Posterior cingulate gyrus (tissue), 11 donors: ENCODE measurements at regions not wholly inside any gene's neighbourhood (a gene's known extent, or its start where the extent isn't known, plus 50 kb on each side); places are given as distances from the start of the nearest gene placed in this dataset.

ENCODE experiments used
- DNase-seq, 10 donors: peaks; one replicate each; pipeline versions ENCODE4 v3.0.0 to v3.0.0-alpha.2; 2020 to 2021; ENCODE audit warnings: mixed read lengths in 3 of 10
- intact Hi-C: fragments of 100-400 bp; cut with DNase I; formaldehyde crosslinking; loops from one replicate; pipeline ENCODE4 v1.15.1; 2023

- intact Hi-C loops: no loop called here
- DNase-seq: no peak
Observed at GRCh38 chr13:29674532-29674931, 79.0 kb upstream of the SLC7A1 start.

GRCh38 chr13:29664591-29664990, 69.1 kb upstream of the SLC7A1 start:
- intact Hi-C loops: no loop called here
- no peak for DNase-seq

- DNase-seq: no peak
- intact Hi-C loops: no loop called here
Observed at GRCh38 chr13:29654843-29655547, 59.5 kb upstream of the SLC7A1 start.

GRCh38 chr13:29654384-29654783, 58.9 kb upstream of the SLC7A1 start:
- intact Hi-C loops: no loop called here

DNA sequence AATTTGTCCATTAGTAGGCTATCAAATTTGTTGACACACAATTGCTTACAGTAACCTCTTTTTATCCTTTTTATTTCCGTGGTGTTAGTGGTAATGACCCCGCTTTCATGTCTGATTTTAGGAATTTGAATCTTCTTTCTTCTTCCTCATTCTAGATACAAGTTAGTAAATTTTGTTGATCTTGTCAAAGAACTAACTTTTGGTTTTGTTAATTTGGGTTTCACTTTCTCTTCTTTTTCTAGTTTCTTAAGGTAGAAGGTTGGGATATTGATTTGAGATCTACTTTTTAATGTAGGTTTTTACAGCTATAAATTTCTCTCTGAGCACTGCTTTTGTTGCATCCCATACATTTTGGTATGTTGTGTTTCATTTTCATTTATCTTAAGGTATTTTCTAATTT, 53.3 kb upstream of the SLC7A1 start:
- intact Hi-C loops: no loop called here
- no peak for DNase-seq

More at GRCh38 chr13:29654384-29654783, 58.9 kb upstream of the SLC7A1 start:
- DNase-seq: no peak
